ENCODE measurements at regions not wholly inside any gene's neighbourhood (a gene's known extent, or its start where the extent isn't known, plus 50 kb on each side); places are given as distances from the start of the nearest gene placed in this dataset. TPM values are rescaled to one million over a fixed set of nuclear protein-coding genes. Genes with fewer than 3 reads are reported as not detected.

Small RNA genes lying in the stretch of these regions (small RNA-seq; reads per million reads assigned to genes)
- not detected for gene BX323845.1
- not detected for gene BX323845.2
